Urinary bladder (tissue), 3 donors: ENCODE measurements at regions not wholly inside any gene's neighbourhood (a gene's known extent, or its start where the extent isn't known, plus 50 kb on each side); places are given as distances from the start of the nearest gene placed in this dataset.
"Not testable (repeated sequence)": the region's sequence is repeated elsewhere in the genome, so short reads cannot be mapped to it uniquely, and the experiment has no call there.

Source experiments
- DNase-seq: peaks from one replicate; pipeline ENCODE4 v3.0.0-alpha.2; 2015; ENCODE audit errors: extremely low spot score
- H3K27ac ChIP-seq: one replicate; pipeline ENCODE4 v1.5.1; 2013; ENCODE audit warnings: low read depth, mild to moderate bottlenecking, moderate library complexity
- H3K36me3 ChIP-seq: one replicate; pipeline ENCODE4 v1.6.1; 2013; ENCODE audit warnings: mild to moderate bottlenecking, moderate library complexity; ENCODE audit not compliant: insufficient read depth
- H3K4me1 ChIP-seq: one replicate; pipeline ENCODE4 v1.6.1; 2013; ENCODE audit warnings: mild to moderate bottlenecking, moderate library complexity; ENCODE audit not compliant: insufficient read depth
- H3K4me3 ChIP-seq: one replicate; pipeline ENCODE4 v1.5.1; 2013; ENCODE audit warnings: low read depth, low read length
- WGBS: extraction: QIAGEN DNeasy Blood & Tissue Kit; methylation state at CpG from one replicate; pipeline ENCODE4 v1.1.7; 2013; 5-methylcytosine and 5-hydroxymethylcytosine counted together
- donor health status: healthy with polysubstance abuse.
- donor health status: healthy.

DNA sequence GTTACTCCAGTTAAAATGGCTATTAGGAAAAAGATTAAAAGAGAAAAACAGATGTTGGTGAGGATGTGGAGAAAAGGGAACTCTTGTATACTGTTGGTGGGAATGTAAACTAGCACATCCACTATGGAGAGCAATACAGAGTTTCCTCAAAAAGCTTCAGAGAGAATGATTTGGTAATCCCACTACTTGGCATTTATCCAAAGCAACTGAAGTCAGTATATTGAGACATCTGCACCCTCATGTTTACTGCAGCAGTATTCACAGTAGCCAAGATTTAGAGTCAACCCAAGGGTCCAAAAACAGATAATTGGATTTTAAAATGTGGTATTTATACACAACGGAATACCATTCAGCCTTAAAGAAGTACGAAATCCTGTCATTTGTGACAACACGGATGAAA is 469.5 kb downstream of the QKI start:
- H3K4me1 ChIP-seq, result no peaks in the 10 kb centered on the region
- DNase-seq, result no peak
- WGBS, result 91% methylated on average over 3 of the region's 3 CpGs

DNA sequence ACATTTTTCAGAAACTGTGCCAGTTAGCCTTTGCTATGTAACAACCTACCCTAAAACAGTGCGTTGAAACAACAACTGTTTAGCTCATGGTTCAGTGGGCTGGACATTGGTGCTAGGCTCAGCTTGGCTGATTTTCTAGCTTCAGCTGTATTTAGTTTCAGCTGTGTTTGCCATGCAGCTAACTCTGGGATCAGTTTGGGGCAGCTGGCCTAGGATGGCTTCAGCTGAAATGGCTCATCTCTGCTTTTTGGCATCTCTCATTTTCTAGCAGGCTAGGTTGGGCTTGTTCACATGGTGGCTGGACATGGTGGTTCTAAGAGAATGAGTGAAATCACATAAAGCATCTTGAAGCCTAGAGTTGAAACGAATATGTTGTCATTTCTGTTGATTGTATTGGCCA is 464.2 kb downstream of the QKI start:
- Histone ChIP-seq H3K27ac (no peak overlapping the region), H3K36me3 (no peaks in the 10 kb centered on the region), H3K4me3 (no peak overlapping the region), H3K4me1 (no peaks in the 10 kb centered on the region)
- no peak for DNase-seq
- 88% methylated on average over 2 of the region's 2 CpGs for WGBS

More for the DNA sequence above, 469.5 kb downstream of the QKI start:
- Histone ChIP-seq H3K27ac (no peak overlapping the region), H3K4me3 (no peak overlapping the region), H3K36me3 (no peaks in the 10 kb centered on the region)

DNA sequence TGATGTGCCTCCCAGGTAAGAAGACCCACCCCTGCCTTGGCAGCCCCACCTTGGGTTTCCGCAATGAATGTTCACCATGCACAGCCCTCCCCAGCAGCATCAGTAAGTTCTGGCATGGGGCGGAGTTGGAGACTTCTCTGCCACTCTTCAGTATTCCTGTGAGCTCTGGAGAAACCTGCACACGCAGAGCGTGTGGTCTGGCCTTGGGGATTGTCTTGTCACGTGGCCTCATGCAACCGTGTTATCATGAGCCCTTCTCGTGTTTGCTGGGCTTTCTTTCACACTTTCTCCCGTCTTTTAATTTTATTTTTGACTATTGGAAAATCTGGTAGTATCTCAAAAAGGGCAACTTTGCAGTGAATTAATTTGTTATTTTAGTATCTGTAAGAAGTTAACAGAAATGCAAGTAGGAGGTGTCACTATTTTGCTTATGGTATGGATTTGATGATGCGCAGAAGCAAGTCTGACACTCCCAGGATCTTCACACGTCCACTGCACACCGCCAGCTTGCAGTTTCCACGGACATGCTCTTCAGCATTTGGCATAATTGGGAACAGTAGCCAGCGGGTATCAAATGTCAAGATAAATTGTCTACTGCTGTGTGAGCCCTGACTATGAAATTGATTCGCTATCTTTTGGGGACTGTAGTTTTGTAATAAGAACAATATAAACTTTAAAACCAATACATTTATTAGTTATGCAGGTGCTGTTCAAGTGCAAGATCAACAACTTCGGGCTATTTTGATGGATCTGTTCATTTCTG is 463.5 kb downstream of the QKI start:
- no peak for DNase-seq
- no peak overlapping the region for H3K27ac ChIP-seq
- no peaks in the 10 kb centered on the region for H3K36me3 ChIP-seq
- no peak overlapping the region for H3K4me3 ChIP-seq
- 91% methylated on average over 15 of the region's 15 CpGs for WGBS
- no peaks in the 10 kb centered on the region for H3K4me1 ChIP-seq

DNA sequence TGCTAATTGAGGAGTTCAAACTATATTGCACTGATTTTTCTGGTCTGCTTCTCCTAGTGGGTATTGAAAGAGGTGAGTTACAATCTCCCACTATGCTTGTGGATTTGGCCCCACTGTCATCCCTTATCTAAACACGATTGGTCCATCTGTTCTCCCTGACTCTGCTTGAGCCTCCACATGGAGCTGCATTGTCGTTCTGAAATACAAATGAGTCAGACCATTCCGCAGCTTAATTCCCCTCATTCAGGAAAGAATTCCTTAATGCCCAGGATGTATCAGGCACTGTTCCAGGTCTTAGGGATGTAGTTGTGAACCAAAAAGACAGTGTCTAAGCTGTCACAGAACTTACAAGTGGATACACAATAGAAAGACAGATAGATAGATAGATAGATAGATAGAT is 461.9 kb downstream of the QKI start:
- DNase-seq, result no peak
- Histone ChIP-seq H3K36me3 (no peaks in the 10 kb centered on the region), H3K4me3 (no peak overlapping the region), H3K27ac (no peak overlapping the region), H3K4me1 (no peaks in the 10 kb centered on the region)
- WGBS, result 36% methylated on average over 3 of the region's 3 CpGs

DNA sequence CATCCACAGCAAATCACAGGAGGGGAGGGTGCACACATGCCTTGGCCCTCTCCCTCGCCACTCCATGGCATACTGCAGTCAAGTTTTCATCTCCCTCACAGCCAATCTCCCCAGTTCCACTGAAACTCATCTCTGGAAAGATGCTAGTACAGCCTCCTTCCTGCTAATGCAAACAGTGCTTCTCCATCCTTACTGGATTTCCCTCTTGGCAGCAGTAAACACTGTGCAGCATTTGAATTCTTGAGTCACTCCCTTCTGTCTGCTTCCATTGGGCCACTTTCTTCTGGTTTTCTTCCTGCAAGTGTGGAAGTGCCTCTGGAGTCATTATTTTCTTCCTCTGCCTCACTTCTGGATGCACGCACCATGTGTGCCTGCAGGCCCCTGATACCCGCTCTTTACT is 460.3 kb downstream of the QKI start:
- Histone ChIP-seq H3K36me3 (no peaks in the 10 kb centered on the region), H3K4me3 (no peak overlapping the region), H3K27ac (no peak overlapping the region), H3K4me1 (no peaks in the 10 kb centered on the region)
- 96% methylated on average over 3 of the region's 3 CpGs for WGBS
- DNase-seq, result no peak

DNA sequence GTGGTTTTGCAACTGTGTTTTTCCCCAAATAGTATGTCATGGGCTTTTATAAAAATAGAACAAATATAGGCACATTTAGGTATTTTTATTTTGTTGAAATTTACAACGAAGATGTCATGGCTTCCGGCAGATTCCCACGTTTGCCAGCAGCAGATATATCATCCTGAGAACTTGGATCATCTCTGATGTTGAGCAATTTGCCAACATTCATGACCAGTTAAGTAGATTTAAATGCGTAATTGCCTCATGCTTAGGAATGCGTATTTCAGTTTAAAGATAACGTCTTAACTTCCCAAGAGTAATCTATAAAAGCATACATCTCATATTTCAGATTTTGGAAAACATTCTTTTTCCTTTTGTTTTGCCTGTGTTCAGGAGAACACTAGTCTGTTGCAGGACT is 457.8 kb downstream of the QKI start:
- peak; percentile 7 for DNase-seq
- Histone ChIP-seq H3K4me3 (no peak overlapping the region), H3K27ac (no peak overlapping the region), H3K4me1 (no peaks in the 10 kb centered on the region), H3K36me3 (no peaks in the 10 kb centered on the region)
- 24% methylated on average over 6 of the region's 6 CpGs for whole genome bisulfite sequencing

DNA sequence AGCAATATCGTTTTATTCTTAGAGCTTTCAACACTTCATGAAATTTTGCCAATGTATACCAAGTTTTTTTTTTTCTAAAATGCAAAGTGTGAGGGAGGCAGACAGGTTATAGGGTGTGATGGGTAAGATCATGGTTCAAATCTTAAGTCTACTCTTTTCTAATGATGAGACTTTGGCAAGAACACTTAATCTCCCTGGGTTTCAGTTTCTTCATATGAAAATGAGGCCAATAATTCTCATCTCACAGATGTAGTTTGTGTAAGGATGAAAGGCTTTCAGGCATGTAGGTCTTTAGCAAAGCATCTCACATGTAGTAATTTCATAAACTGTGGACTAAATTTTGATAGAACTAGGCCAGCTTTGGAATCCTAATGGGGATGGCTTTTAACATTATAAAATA is 457.1 kb downstream of the QKI start:
- Histone ChIP-seq H3K4me3 (no peak overlapping the region), H3K36me3 (no peaks in the 10 kb centered on the region), H3K4me1 (no peaks in the 10 kb centered on the region), H3K27ac (no peak overlapping the region)
- DNase-seq, result no peak
- 74% methylated on average over 1 of the region's 1 CpG for WGBS

DNA sequence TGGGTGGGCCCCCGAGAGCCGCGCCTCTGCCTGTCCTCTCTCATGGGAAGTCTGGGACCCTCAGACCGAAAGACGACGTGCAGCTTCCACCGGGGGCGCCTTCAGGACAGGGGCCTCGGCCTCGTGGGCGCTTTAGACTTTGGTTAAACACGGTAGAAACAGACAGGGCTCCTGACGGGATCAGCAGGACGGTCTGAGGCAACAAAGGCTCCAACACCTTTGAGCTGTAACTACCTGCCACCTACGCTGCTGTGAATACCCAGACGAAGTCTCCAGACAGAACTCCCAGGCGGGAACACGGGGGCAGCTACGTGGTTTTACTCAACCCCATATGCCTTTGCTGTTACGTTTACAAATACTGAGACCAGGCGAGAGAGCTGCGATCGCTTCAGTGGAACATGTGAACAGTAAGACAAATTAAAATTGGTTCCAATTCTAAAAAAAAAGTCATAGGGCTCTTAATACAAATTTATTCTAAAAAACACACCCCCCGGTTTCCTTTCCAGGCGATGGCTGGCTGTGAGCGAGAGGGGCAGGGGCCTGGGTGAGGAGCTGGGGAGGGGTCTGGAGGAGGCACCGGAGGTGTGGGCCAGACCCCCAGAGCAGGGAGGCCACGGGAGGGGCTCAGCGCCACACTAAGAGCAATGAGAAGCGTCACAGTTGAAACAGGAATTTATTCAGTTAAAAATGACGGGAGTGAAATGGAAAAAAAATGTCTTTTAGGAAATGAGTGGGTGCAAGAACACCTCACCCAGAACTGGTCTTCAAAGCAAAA is 453.2 kb downstream of the QKI start:
- Histone ChIP-seq H3K36me3 (no peaks in the 10 kb centered on the region), H3K4me1 (no peaks in the 10 kb centered on the region), H3K27ac (no peak overlapping the region), H3K4me3 (no peak overlapping the region)
- DNase-seq, result no peak
- whole genome bisulfite sequencing, result 64% methylated on average over 31 of the region's 31 CpGs

DNA sequence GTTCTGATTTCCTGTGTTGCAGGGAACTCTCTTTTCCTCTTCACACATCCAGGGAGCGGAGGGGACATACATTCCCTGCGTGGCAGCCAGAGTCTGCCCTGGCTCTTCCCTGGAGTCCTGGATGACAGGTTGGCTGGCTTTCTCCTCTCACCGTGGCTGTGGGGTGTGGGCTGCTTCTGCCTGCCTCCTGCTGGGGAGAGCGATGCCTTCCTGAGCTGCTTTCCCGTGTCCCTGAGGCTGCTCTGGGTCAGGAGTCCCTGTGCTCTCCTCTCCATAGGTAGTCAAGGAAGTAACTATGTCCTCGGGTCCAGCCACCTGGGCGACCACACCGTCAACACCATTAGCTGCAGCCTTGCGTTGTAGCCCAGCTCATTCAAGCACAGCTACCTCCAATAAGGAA is 451.7 kb downstream of the QKI start:
- Histone ChIP-seq H3K4me3 (no peak overlapping the region), H3K4me1 (no peaks in the 10 kb centered on the region), H3K27ac (no peak overlapping the region), H3K36me3 (no peaks in the 10 kb centered on the region)
- no peak for DNase-seq
- 71% methylated on average over 9 of the region's 9 CpGs for WGBS

DNA sequence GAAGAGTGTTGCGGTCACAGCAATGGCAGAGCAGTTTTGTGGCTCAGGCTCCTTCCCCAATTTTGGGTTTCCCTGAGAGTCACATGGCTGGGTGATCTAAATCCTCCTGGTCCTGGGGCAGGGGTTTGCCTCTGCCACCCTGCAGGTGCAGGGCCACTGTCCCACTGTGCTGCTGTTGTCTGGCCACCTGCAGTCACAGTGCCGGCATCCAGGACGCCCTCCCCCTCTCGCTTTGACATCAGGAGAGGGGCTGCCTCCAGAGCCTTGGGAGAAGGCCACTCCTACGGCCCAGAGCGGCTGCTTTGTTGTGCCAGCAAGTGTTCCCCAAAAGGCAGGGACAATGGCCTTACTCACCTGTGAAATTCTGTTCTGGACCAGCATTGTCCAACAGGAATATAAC is 449.0 kb downstream of the QKI start:
- DNase-seq, result no peak
- H3K36me3 ChIP-seq, result no peaks in the 10 kb centered on the region
- no peak overlapping the region for H3K4me3 ChIP-seq
- H3K27ac ChIP-seq, result no peak overlapping the region
- WGBS, result 91% methylated on average over 6 of the region's 6 CpGs
- H3K4me1 ChIP-seq, result no peaks in the 10 kb centered on the region

DNA sequence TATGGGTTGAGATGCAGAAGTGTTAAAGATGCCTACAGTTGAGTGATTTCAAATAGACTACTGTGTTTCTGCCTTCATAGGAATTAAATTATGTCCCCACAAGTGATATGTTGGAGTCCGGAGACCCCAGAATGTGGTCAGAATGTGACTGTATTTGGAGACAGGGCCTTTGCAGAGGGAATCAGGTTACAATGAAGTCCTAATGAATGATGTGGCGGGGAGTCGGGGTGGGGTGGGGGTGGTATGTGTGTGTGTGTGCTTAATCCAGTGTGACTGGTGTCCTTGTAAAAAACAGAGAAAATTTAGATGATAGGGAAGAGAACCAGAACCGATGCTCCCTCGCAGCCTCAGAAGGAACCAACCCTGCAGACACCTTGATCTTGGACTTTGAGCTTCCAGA is 448.2 kb downstream of the QKI start:
- H3K4me3 ChIP-seq, result no peak overlapping the region
- DNase-seq, result no peak
- H3K27ac ChIP-seq, result no peak overlapping the region
- H3K36me3 ChIP-seq, result no peaks in the 10 kb centered on the region
- H3K4me1 ChIP-seq, result no peaks in the 10 kb centered on the region
- 75% methylated on average over 5 of the region's 5 CpGs for WGBS

DNA sequence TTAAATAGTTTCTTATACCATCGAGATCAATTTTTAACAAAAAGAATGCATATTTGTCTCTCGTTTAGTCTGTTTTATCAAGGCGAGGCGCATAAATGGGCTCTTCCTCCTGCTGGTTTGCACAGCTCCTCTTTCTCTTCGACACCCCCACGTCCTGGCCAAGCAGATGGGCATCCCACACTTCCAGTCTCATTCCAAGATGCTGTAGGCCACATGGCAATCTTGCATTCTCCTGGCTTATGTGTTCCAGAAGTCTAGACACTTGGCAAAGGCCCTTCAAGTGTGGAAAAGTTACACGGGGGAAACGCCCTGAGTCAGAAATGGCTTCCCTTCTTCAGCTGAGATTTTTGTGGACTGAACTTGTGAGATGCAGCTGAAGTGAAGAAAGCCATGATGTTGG is 447.1 kb downstream of the QKI start:
- 90% methylated on average over 8 of the region's 8 CpGs for WGBS

DNA sequence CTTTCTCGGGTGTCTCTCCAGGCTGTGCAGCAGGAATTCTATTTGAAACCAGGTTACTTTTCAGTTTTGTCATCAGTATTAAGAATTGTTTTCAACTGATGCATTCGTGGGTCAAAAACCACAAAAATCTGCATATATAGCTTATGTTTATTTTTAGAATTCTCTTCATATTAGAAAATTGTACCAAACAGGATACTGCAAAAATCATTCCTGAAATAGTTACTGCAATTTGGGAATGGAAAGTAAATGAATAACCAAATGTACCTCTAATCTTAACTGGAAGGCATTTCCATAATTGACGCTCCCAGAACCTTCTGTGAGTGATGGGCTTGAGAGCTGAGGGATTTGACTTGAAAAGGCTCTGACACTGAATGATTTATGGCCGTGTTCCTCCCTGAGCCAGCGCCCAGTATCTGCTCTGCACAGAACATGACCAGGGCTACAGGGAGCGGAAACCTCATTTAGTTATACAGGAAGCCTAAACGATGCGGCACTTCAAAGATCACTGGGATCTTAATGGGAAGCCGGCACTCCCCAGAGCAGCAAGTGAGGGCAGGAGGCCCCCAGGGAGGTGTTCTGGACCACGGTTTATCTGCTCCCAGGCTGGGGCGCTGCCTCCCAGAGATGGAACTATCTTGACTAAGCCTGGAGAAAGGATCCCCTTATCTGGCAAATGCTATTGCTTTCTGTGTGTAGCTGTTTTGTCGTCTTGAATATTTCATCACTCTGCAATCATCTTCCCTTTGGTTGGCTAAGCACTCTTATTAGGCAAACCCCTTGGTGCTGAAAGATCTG is 446.0 kb downstream of the QKI start:
- 14% methylated on average over 12 of the region's 12 CpGs for WGBS
- H3K36me3 ChIP-seq, result no peaks in the 10 kb centered on the region
- H3K4me1 ChIP-seq, result no peaks in the 10 kb centered on the region
- no peak overlapping the region for H3K27ac ChIP-seq
- no peak for DNase-seq
- H3K4me3 ChIP-seq, result no peak overlapping the region

More for the DNA sequence above, 447.1 kb downstream of the QKI start:
- Histone ChIP-seq H3K27ac (no peak overlapping the region), H3K4me1 (no peaks in the 10 kb centered on the region), H3K36me3 (no peaks in the 10 kb centered on the region), H3K4me3 (no peak overlapping the region)
- no peak for DNase-seq

DNA sequence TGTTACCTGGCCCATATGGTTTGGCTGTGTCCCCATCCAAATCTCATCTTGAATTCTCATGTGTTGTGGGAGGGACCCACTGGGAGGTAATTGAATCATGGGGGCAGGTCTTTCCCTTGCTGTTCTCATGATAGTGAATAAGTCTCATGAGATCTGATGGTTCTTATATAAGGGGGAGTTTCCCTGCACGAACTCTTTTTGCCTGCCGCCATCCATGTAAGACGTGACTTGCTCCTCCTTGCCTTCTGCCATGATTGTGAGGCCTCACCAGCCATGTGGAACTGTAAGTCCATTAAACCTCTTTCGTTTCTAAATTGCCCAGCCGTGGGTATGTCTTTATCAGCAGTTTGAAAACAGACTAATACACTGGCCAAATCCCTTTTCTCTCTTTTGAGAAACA is 444.4 kb downstream of the QKI start:
- not testable (repeated sequence) for H3K4me3 ChIP-seq, DNase-seq, H3K36me3 ChIP-seq, H3K27ac ChIP-seq, H3K4me1 ChIP-seq
- 88% methylated on average over 5 of the region's 5 CpGs for WGBS
